ENCODE measurements at regions not wholly inside any gene's neighbourhood (a gene's known extent, or its start where the extent isn't known, plus 50 kb on each side); places are given as distances from the start of the nearest gene placed in this dataset.

GRCh38 chr15:53305554-53305953 is 453.9 kb downstream of the WDR72 start:
- no peak for DNase-seq (ENCODE audit: extremely low read depth, insufficient read length)
- Histone ChIP-seq H3K36me3 (ENCODE audit: control insufficient read depth, insufficient read depth, low read length) (no peaks in the 10 kb centered on the region), H3K4me3 (replicated peaks; ENCODE audit: low read depth, low read length) (no peak overlapping the region), H3K27me3 (replicated peaks; ENCODE audit: control insufficient read depth, insufficient read depth, low read length) (no peaks in the 10 kb centered on the region)
- no peak for TF ChIP-seq CTCF (IDR thresholded peaks at IDR 0.05; ENCODE audit: insufficient read depth, low read length, poor library complexity, severe bottlenecking)

GRCh38 chr15:53305101-53305500 is 454.4 kb downstream of the WDR72 start:
- Histone ChIP-seq H3K27me3 (replicated peaks; ENCODE audit: control insufficient read depth, insufficient read depth, low read length) (no peaks in the 10 kb centered on the region), H3K4me3 (replicated peaks; ENCODE audit: low read depth, low read length) (no peak overlapping the region), H3K36me3 (ENCODE audit: control insufficient read depth, insufficient read depth, low read length) (no peaks in the 10 kb centered on the region)
- no peak for DNase-seq (ENCODE audit: extremely low read depth, insufficient read length)
- TF ChIP-seq CTCF (IDR thresholded peaks at IDR 0.05; ENCODE audit: insufficient read depth, low read length, poor library complexity, severe bottlenecking): no peak

GRCh38 chr15:53297828-53298227 is 461.6 kb downstream of the WDR72 start:
- DNase-seq (ENCODE audit: extremely low read depth, insufficient read length): no peak
- no peaks in the 10 kb centered on the region for H3K27me3 ChIP-seq (replicated peaks; ENCODE audit: control insufficient read depth, insufficient read depth, low read length)
- TF ChIP-seq CTCF (IDR thresholded peaks at IDR 0.05; ENCODE audit: insufficient read depth, low read length, poor library complexity, severe bottlenecking): no peak
- no peak overlapping the region for H3K4me3 ChIP-seq (replicated peaks; ENCODE audit: low read depth, low read length)
- H3K36me3 ChIP-seq (ENCODE audit: control insufficient read depth, insufficient read depth, low read length): no peaks in the 10 kb centered on the region

- no peaks in the 10 kb centered on the region for H3K27me3 ChIP-seq (replicated peaks; ENCODE audit: control insufficient read depth, insufficient read depth, low read length)
- H3K36me3 ChIP-seq (ENCODE audit: control insufficient read depth, insufficient read depth, low read length): no peaks in the 10 kb centered on the region
- no peak overlapping the region for H3K4me3 ChIP-seq (replicated peaks; ENCODE audit: low read depth, low read length)
- TF ChIP-seq CTCF (IDR thresholded peaks at IDR 0.05; ENCODE audit: insufficient read depth, low read length, poor library complexity, severe bottlenecking): no peak
- DNase-seq (ENCODE audit: extremely low read depth, insufficient read length): no peak
Measured at GRCh38 chr15:53296603-53297002, 462.9 kb downstream of the WDR72 start.

- H3K4me3 ChIP-seq (replicated peaks; ENCODE audit: low read depth, low read length): no peak overlapping the region
- no peak for DNase-seq (ENCODE audit: extremely low read depth, insufficient read length)
- no peaks in the 10 kb centered on the region for H3K27me3 ChIP-seq (replicated peaks; ENCODE audit: control insufficient read depth, insufficient read depth, low read length)
- TF ChIP-seq CTCF (IDR thresholded peaks at IDR 0.05; ENCODE audit: insufficient read depth, low read length, poor library complexity, severe bottlenecking): no peak
- H3K36me3 ChIP-seq (ENCODE audit: control insufficient read depth, insufficient read depth, low read length): no peaks in the 10 kb centered on the region
Measured at GRCh38 chr15:53295574-53295973, 463.9 kb downstream of the WDR72 start.

- no peak for TF ChIP-seq CTCF (IDR thresholded peaks at IDR 0.05; ENCODE audit: insufficient read depth, low read length, poor library complexity, severe bottlenecking)
- Histone ChIP-seq H3K4me3 (replicated peaks; ENCODE audit: low read depth, low read length) (no peak overlapping the region), H3K27me3 (replicated peaks; ENCODE audit: control insufficient read depth, insufficient read depth, low read length) (no peaks in the 10 kb centered on the region), H3K36me3 (ENCODE audit: control insufficient read depth, insufficient read depth, low read length) (no peaks in the 10 kb centered on the region)
- DNase-seq (ENCODE audit: extremely low read depth, insufficient read length): no peak
Measured at GRCh38 chr15:53288542-53288941, 470.9 kb downstream of the WDR72 start.
